Mesendoderm (in vitro differentiated cells): ENCODE measurements at regions not wholly inside any gene's neighbourhood (a gene's known extent, or its start where the extent isn't known, plus 50 kb on each side); places are given as distances from the start of the nearest gene placed in this dataset.

Source experiments
- DNase-seq: peaks from one replicate; pipeline ENCODE4 v3.0.0; 2013
- H2AK5ac ChIP-seq: 2 replicates; pipeline ENCODE4 v1.6.1; 2013; ENCODE audit warnings: low read length, inconsistent platforms
- H2BK120ac ChIP-seq: 2 replicates; pipeline ENCODE4 v1.6.1; 2013; ENCODE audit warnings: low read depth, mild to moderate bottlenecking, low read length, moderate library complexity, mixed read lengths
- H2BK15ac ChIP-seq: replicated peaks from 2 replicates; pipeline ENCODE4 v1.6.1; 2013; ENCODE audit warnings: low read depth, mild to moderate bottlenecking, moderate library complexity
- H2BK5ac ChIP-seq: 2 replicates; pipeline ENCODE4 v1.6.1; 2013; ENCODE audit warnings: low read length, inconsistent platforms
- H3K18ac ChIP-seq: 2 replicates; pipeline ENCODE4 v1.6.1; 2013; ENCODE audit warnings: mild to moderate bottlenecking, low read length, mixed read lengths
- H3K23ac ChIP-seq: one replicate; pipeline ENCODE4 v1.6.1; 2013; ENCODE audit warnings: low read length
- H3K27ac ChIP-seq: 2 replicates; pipeline ENCODE4 v1.5.1; 2013; ENCODE audit warnings: low read depth, mild to moderate bottlenecking, inconsistent platforms, low read length, moderate library complexity
- H3K27me3 ChIP-seq: 2 replicates; pipeline ENCODE4 v1.6.1; 2013; ENCODE audit warnings: low read length, control low read depth, mild to moderate bottlenecking, inconsistent platforms; ENCODE audit not compliant: insufficient read depth, poor library complexity
- H3K36me3 ChIP-seq: 2 replicates; pipeline ENCODE4 v1.6.1; 2013; ENCODE audit warnings: low read length, inconsistent platforms; ENCODE audit not compliant: control insufficient read depth, insufficient read depth
- H3K4ac ChIP-seq: one replicate; pipeline ENCODE4 v1.6.1; 2013; ENCODE audit warnings: low read depth, mild to moderate bottlenecking, low read length, moderate library complexity
- H3K4me1 ChIP-seq: 2 replicates; pipeline ENCODE4 v1.6.1; 2013; ENCODE audit warnings: low read depth, low read length, inconsistent platforms; ENCODE audit not compliant: control insufficient read depth
- H3K4me2 ChIP-seq: 2 replicates; pipeline ENCODE4 v1.6.1; 2013; ENCODE audit warnings: low read length
- H3K4me3 ChIP-seq: 2 replicates; pipeline ENCODE4 v1.5.1; 2013; ENCODE audit warnings: mild to moderate bottlenecking, low read length
- H3K56ac ChIP-seq: one replicate; pipeline ENCODE4 v1.6.1; 2013; ENCODE audit warnings: low read length
- H3K79me1 ChIP-seq: 2 replicates; pipeline ENCODE4 v1.6.1; 2013; ENCODE audit warnings: low read length, inconsistent platforms
- H3K79me2 ChIP-seq: 2 replicates; pipeline ENCODE4 v1.6.1; 2013; ENCODE audit warnings: mild to moderate bottlenecking, low read length; ENCODE audit not compliant: control insufficient read depth, insufficient read depth
- H3K9ac ChIP-seq: 2 replicates; pipeline ENCODE4 v1.6.1; 2013; ENCODE audit warnings: low read length, inconsistent platforms
- H4K5ac ChIP-seq: one replicate; pipeline ENCODE4 v1.6.1; 2013; ENCODE audit warnings: low read length
- H4K8ac ChIP-seq: one replicate; pipeline ENCODE4 v1.6.1; 2013; ENCODE audit warnings: low read depth, mild to moderate bottlenecking, control low read depth, low read length, moderate library complexity
- WGBS: extraction: QIAGEN DNeasy Blood & Tissue Kit; methylation state at CpG from one replicate; pipeline ENCODE4 v1.1.7; 2013; ENCODE audit warnings: low lambda C conversion rate, missing lambda C conversion rate; ENCODE audit not compliant: insufficient coverage; ENCODE audit errors: extremely low coverage; 5-methylcytosine and 5-hydroxymethylcytosine counted together

DNA sequence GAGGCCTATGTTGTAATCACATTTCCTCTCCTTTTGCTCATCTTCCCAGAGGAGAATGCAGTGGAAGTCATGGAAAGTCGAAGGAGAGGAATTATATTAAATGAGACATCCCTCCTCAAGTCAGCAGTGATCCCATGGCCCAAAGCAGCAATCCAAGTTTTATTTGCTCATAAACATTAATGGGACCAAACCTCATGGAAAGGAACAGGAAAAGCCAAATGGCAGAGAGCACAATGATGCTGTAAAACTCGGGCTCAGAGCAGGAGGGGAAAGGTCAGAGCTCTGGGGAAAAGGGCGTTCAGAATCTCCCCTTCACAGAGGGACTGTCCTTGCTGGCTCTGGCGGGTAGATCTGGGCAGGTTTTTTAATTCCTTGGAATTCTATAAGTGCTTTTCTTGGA, 175.8 kb downstream of the C5orf15 start:
- H3K56ac ChIP-seq: no peak overlapping the region
- no peak for DNase-seq
- H3K9ac ChIP-seq: no peak overlapping the region
- no peaks in the 10 kb centered on the region for H3K36me3 ChIP-seq
- no peaks in the 10 kb centered on the region for H3K27me3 ChIP-seq
- H2BK5ac ChIP-seq: no peak overlapping the region
- no peak overlapping the region for H3K4me3 ChIP-seq
- no peak overlapping the region for H2BK15ac ChIP-seq
- no peak overlapping the region for H3K27ac ChIP-seq
- WGBS: no CpG with 5 or more reads among the region's 4 CpGs
- no peak overlapping the region for H2AK5ac ChIP-seq
- no peak overlapping the region for H3K4me2 ChIP-seq
- no peaks in the 10 kb centered on the region for H3K79me1 ChIP-seq
- no peak overlapping the region for H3K18ac ChIP-seq
- no peak overlapping the region for H3K23ac ChIP-seq
- no peak overlapping the region for H4K5ac ChIP-seq
- no peak overlapping the region for H3K4ac ChIP-seq
- H3K79me2 ChIP-seq: no peaks in the 10 kb centered on the region
- no peaks in the 10 kb centered on the region for H3K4me1 ChIP-seq
- no peak overlapping the region for H2BK120ac ChIP-seq
- no peak overlapping the region for H4K8ac ChIP-seq

DNA sequence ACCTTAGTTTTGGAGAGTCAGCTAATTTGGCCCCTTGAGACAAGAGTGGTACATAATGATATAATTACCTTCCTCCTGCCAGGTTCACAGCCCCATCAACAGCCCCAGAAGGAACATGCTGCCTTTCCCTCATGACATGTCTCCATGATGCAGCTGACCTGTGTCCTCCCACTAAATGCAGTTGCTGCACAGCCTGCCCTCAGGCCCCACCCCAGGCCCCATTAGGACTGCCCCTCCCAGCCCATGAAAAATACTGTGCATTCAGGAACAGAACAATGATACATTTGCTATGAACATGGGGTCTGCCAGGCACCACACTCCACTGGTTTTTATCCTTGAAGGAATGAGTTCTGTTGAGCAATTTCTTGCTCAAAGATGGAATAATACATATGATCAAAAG, 176.4 kb downstream of the C5orf15 start:
- no peak overlapping the region for H2BK120ac ChIP-seq
- H3K18ac ChIP-seq: no peak overlapping the region
- H4K5ac ChIP-seq: no peak overlapping the region
- no peak overlapping the region for H3K23ac ChIP-seq
- H3K79me2 ChIP-seq: no peaks in the 10 kb centered on the region
- H3K9ac ChIP-seq: no peak overlapping the region
- no peaks in the 10 kb centered on the region for H3K36me3 ChIP-seq
- no peak overlapping the region for H2BK5ac ChIP-seq
- H3K27me3 ChIP-seq: no peaks in the 10 kb centered on the region
- H3K4ac ChIP-seq: no peak overlapping the region
- H3K4me3 ChIP-seq: no peak overlapping the region
- no peak overlapping the region for H3K56ac ChIP-seq
- H3K79me1 ChIP-seq: no peaks in the 10 kb centered on the region
- no peak overlapping the region for H2AK5ac ChIP-seq
- no peak overlapping the region for H3K27ac ChIP-seq
- H3K4me2 ChIP-seq: no peak overlapping the region
- no peak for DNase-seq
- H2BK15ac ChIP-seq: no peak overlapping the region
- H4K8ac ChIP-seq: no peak overlapping the region
- no peaks in the 10 kb centered on the region for H3K4me1 ChIP-seq

DNA sequence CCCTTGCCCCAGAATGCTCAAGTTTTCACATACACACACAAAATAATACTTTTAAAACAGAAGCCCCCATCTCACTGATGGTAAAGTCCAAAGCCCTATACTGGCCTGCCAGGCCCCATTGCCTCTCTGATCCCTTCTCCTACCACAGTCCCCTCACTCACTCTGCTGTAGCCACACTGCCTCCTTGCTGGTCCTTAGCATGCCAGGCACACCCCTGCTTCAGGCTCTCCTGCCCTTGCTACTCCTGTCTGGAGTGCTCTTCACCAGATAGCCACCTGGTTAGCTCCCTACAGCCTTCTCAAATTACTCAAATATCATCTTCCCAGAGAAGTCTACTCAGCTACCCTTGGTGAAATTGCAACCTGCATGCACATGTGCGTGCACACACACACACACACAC, 177.5 kb downstream of the C5orf15 start:
- no peak overlapping the region for H3K4me2 ChIP-seq
- no peaks in the 10 kb centered on the region for H3K36me3 ChIP-seq
- no peaks in the 10 kb centered on the region for H3K79me1 ChIP-seq
- no peak overlapping the region for H2AK5ac ChIP-seq
- no peak overlapping the region for H3K18ac ChIP-seq
- no peak overlapping the region for H3K4me3 ChIP-seq
- no peaks in the 10 kb centered on the region for H3K27me3 ChIP-seq
- no peak overlapping the region for H4K5ac ChIP-seq
- H3K9ac ChIP-seq: no peak overlapping the region
- no CpG with 5 or more reads among the region's 1 CpG for WGBS
- H3K79me2 ChIP-seq: no peaks in the 10 kb centered on the region
- H2BK15ac ChIP-seq: no peak overlapping the region
- H3K4ac ChIP-seq: no peak overlapping the region
- no peak for DNase-seq
- H3K23ac ChIP-seq: no peak overlapping the region
- H3K56ac ChIP-seq: no peak overlapping the region
- H3K4me1 ChIP-seq: no peaks in the 10 kb centered on the region
- no peak overlapping the region for H4K8ac ChIP-seq
- no peak overlapping the region for H2BK120ac ChIP-seq
- no peak overlapping the region for H2BK5ac ChIP-seq
- H3K27ac ChIP-seq: no peak overlapping the region

DNA sequence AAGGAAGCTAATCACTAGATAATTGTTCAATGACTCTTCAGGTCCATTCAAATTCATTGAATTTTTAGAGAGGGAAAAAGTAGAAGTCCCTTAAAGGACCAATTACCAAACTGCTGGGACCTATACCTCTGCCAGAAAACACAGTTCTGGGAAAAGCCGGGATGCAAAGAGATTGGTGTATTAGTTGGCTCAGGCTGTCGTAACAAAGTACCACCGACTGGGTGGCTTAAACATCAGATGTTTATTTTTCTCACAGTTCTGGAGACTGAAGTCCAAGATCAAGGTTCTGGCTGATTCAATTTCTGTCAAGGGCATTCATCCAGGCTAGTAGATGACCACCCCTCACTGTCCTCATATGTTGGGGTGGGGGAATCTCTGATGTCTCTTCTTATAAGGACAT, 177.1 kb upstream of the FSTL4 start:
- Histone ChIP-seq H3K56ac (no peak overlapping the region), H3K4ac (no peak overlapping the region), H3K27ac (no peak overlapping the region), H2BK15ac (no peak overlapping the region), H3K79me2 (no peaks in the 10 kb centered on the region), H3K18ac (no peak overlapping the region), H4K5ac (no peak overlapping the region), H2BK5ac (no peak overlapping the region), H3K79me1 (no peaks in the 10 kb centered on the region), H4K8ac (no peak overlapping the region), H3K36me3 (no peaks in the 10 kb centered on the region), H2AK5ac (no peak overlapping the region), H3K4me1 (no peaks in the 10 kb centered on the region), H3K23ac (no peak overlapping the region), H3K27me3 (no peaks in the 10 kb centered on the region), H3K4me2 (no peak overlapping the region), H3K4me3 (no peak overlapping the region), H3K9ac (no peak overlapping the region), H2BK120ac (no peak overlapping the region)
- WGBS: no CpG with 5 or more reads among the region's 3 CpGs
- no peak for DNase-seq

DNA sequence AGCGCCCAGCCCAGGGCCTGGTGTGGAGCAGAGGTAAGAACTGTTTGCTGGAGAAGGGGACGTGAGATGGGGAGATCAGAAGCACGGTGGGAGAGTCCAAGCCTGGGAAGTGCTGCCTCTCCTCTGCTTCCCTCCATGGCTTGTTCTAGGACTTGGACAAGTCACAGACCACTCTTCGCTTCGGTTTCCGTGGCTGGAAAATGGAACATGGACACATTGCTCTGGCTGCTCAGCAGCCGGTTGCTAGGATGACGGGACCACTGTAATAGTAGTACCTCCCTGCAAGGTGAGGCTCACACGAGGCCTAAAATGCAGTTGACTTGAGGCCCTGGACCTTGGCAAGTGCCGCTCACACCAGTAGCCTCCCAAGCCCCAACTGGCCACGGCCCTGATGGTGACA, 175.8 kb upstream of the FSTL4 start:
- no peak overlapping the region for H3K4me2 ChIP-seq
- no peak overlapping the region for H2AK5ac ChIP-seq
- H3K27ac ChIP-seq: no peak overlapping the region
- H3K4me1 ChIP-seq: no peaks in the 10 kb centered on the region
- H3K36me3 ChIP-seq: no peaks in the 10 kb centered on the region
- no CpG with 5 or more reads among the region's 11 CpGs for WGBS
- H3K79me2 ChIP-seq: no peaks in the 10 kb centered on the region
- H3K9ac ChIP-seq: no peak overlapping the region
- no peak overlapping the region for H3K56ac ChIP-seq
- no peak overlapping the region for H3K4ac ChIP-seq
- no peaks in the 10 kb centered on the region for H3K79me1 ChIP-seq
- no peak overlapping the region for H4K8ac ChIP-seq
- no peak overlapping the region for H2BK15ac ChIP-seq
- H2BK120ac ChIP-seq: no peak overlapping the region
- no peak overlapping the region for H4K5ac ChIP-seq
- no peak overlapping the region for H2BK5ac ChIP-seq
- H3K4me3 ChIP-seq: no peak overlapping the region
- H3K27me3 ChIP-seq: no peaks in the 10 kb centered on the region
- H3K23ac ChIP-seq: peak overlapping the region; percentile 16
- no peak for DNase-seq
- no peak overlapping the region for H3K18ac ChIP-seq

DNA sequence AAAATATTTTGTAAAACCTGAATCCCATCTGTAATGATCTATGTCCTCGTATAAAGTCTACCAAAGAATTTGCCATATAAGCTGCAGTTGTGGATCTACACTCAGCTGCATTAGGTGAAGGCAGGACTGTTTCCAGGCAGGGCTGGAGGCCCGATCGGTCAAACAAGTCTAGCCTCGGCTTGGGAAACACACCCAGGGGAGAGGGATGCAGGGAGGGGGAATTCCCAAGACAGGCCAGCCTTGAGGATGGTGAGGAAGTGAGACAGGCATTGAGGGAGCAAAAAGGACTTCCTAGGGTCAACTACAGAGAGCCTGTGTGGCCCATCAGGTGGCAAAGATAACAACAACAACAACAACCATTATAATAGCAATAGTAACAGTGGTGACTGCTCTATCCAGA, 174.1 kb upstream of the FSTL4 start:
- WGBS: no CpG with 5 or more reads among the region's 4 CpGs
- H3K27ac ChIP-seq: no peak overlapping the region

More for the DNA sequence above, 174.1 kb upstream of the FSTL4 start:
- no peaks in the 10 kb centered on the region for H3K79me2 ChIP-seq
- H2BK120ac ChIP-seq: no peak overlapping the region
- no peak overlapping the region for H2AK5ac ChIP-seq
- DNase-seq: no peak
- no peaks in the 10 kb centered on the region for H3K27me3 ChIP-seq
- no peaks in the 10 kb centered on the region for H3K36me3 ChIP-seq
- no peak overlapping the region for H2BK15ac ChIP-seq
- H3K9ac ChIP-seq: no peak overlapping the region
- H4K5ac ChIP-seq: no peak overlapping the region
- no peak overlapping the region for H3K18ac ChIP-seq
- H3K4me2 ChIP-seq: no peak overlapping the region
- no peak overlapping the region for H4K8ac ChIP-seq
- no peak overlapping the region for H3K4me3 ChIP-seq
- no peak overlapping the region for H2BK5ac ChIP-seq
- no peaks in the 10 kb centered on the region for H3K4me1 ChIP-seq
- no peaks in the 10 kb centered on the region for H3K79me1 ChIP-seq
- no peak overlapping the region for H3K4ac ChIP-seq
- H3K23ac ChIP-seq: no peak overlapping the region
- no peak overlapping the region for H3K56ac ChIP-seq
